Smooth muscle cell (in vitro differentiated cells): ENCODE measurements at regions not wholly inside any gene's neighbourhood (a gene's known extent, or its start where the extent isn't known, plus 50 kb on each side); places are given as distances from the start of the nearest gene placed in this dataset.

Experiments used
- DNase-seq: peaks from one replicate; lab custom pipeline; 2025; ENCODE audit not compliant: unreplicated experiment; lab: John Stamatoyannopoulos, UW
- H2AFZ ChIP-seq: fragments of 200-600 bp; sonication (generic); 2 replicates; pipeline ENCODE4 v1.6.0; 2016; ENCODE audit warnings: antibody characterized with exemption, low read depth, mild to moderate bottlenecking
- H3F3A ChIP-seq: fragments of 200-600 bp; sonication (generic); 2 replicates; pipeline ENCODE4 v1.6.0; 2017; ENCODE audit warnings: antibody characterized with exemption, low read depth
- H3K27ac ChIP-seq: fragments of 200-600 bp; sonication (generic); 2 replicates; pipeline ENCODE4 v1.5.1; 2016; ENCODE audit warnings: low read depth, mild to moderate bottlenecking
- H3K27me3 ChIP-seq: fragments of 200-600 bp; sonication (generic); 2 replicates; pipeline ENCODE4 v1.6.1; 2016; ENCODE audit warnings: low read depth, mild to moderate bottlenecking
- H3K36me3 ChIP-seq: fragments of 200-600 bp; sonication (generic); 2 replicates; pipeline ENCODE4 v1.5.1; 2016; ENCODE audit warnings: low read depth
- H3K4me1 ChIP-seq: fragments of 200-600 bp; sonication (generic); 2 replicates; pipeline ENCODE4 v1.5.1; 2016; ENCODE audit warnings: low read depth
- H3K4me2 ChIP-seq: fragments of 200-600 bp; sonication (generic); 2 replicates; pipeline ENCODE4 v1.6.0; 2016; ENCODE audit warnings: mild to moderate bottlenecking
- H3K4me3 ChIP-seq: fragments of 200-600 bp; sonication (generic); 2 replicates; pipeline ENCODE4 v1.5.1; 2016; ENCODE audit warnings: mild to moderate bottlenecking
- H3K79me2 ChIP-seq: fragments of 200-600 bp; sonication (generic); 2 replicates; pipeline ENCODE4 v1.6.0; 2016; ENCODE audit warnings: low read depth, mild to moderate bottlenecking
- H3K9ac ChIP-seq: fragments of 200-600 bp; sonication (generic); 2 replicates; pipeline ENCODE4 v1.6.0; 2016; ENCODE audit warnings: low read depth
- H3K9me3 ChIP-seq: fragments of 200-600 bp; sonication (generic); replicated peaks from 2 replicates; pipeline ENCODE4 v1.5.1; 2016; ENCODE audit warnings: low read depth
- H4K20me1 ChIP-seq: fragments of 200-600 bp; sonication (generic); 2 replicates; pipeline ENCODE4 v1.6.0; 2016; ENCODE audit warnings: low read depth
- CTCF ChIP-seq: fragments of 200-600 bp; sonication (generic); IDR thresholded peaks from 2 replicates; pipeline ENCODE4 v1.5.1; 2017; ENCODE audit warnings: borderline replicate concordance, mild to moderate bottlenecking, antibody characterized with exemption; ENCODE audit not compliant: insufficient read depth, poor library complexity, severe bottlenecking
- WGBS: methylation state at CpG from one replicate; pipeline ENCODE4 v1.1.7; 2016; ENCODE audit warnings: low lambda C conversion rate; 5-methylcytosine and 5-hydroxymethylcytosine counted together

GRCh38 chr15:93474728-93475127 lies 385.7 kb upstream of the RGMA start:
- H3K9me3 ChIP-seq: no peaks in the 10 kb centered on the region
- WGBS: 90% methylated on average over 9 of the region's 9 CpGs
- no peaks in the 10 kb centered on the region for H3F3A ChIP-seq

GRCh38 chr15:93469994-93470393 lies 381.0 kb upstream of the RGMA start:
- Histone ChIP-seq H3K27me3 (no peaks in the 10 kb centered on the region), H3K9me3 (no peaks in the 10 kb centered on the region), H3K4me1 (peaks cover 12% of the 10 kb centered on the region), H3K79me2 (no peaks in the 10 kb centered on the region), H3F3A (no peaks in the 10 kb centered on the region), H3K4me2 (no peak overlapping the region), H2AFZ (no peak overlapping the region), H3K4me3 (no peak overlapping the region), H4K20me1 (no peaks in the 10 kb centered on the region), H3K36me3 (no peaks in the 10 kb centered on the region), H3K27ac (no peak overlapping the region), H3K9ac (no peak overlapping the region)
- WGBS: 68% methylated on average over 12 of the region's 12 CpGs
- DNase-seq: no peak
- no peak for TF ChIP-seq CTCF

More at GRCh38 chr15:93474728-93475127, 385.7 kb upstream of the RGMA start:
- no peak overlapping the region for H3K4me3 ChIP-seq
- no peak for TF ChIP-seq CTCF
- peaks cover 20% of the 10 kb centered on the region for H3K27me3 ChIP-seq
- H3K27ac ChIP-seq: no peak overlapping the region
- no peaks in the 10 kb centered on the region for H3K79me2 ChIP-seq
- H3K9ac ChIP-seq: no peak overlapping the region
- H3K36me3 ChIP-seq: no peaks in the 10 kb centered on the region
- H3K4me1 ChIP-seq: peaks cover 10% of the 10 kb centered on the region
- H2AFZ ChIP-seq: no peak overlapping the region
- H4K20me1 ChIP-seq: no peaks in the 10 kb centered on the region
- H3K4me2 ChIP-seq: no peak overlapping the region
- DNase-seq: no peak

GRCh38 chr15:93467337-93467736 lies 378.3 kb upstream of the RGMA start:
- Histone ChIP-seq H3K4me3 (no peak overlapping the region), H3K79me2 (no peaks in the 10 kb centered on the region), H3K9me3 (no peaks in the 10 kb centered on the region), H3K4me1 (peaks cover 12% of the 10 kb centered on the region), H3K9ac (no peak overlapping the region), H3K36me3 (no peaks in the 10 kb centered on the region), H3K27me3 (no peaks in the 10 kb centered on the region), H3K4me2 (no peak overlapping the region), H2AFZ (no peak overlapping the region), H3F3A (no peaks in the 10 kb centered on the region), H3K27ac (no peak overlapping the region), H4K20me1 (no peaks in the 10 kb centered on the region)
- TF ChIP-seq CTCF: no peak
- 51% methylated on average over 3 of the region's 3 CpGs for WGBS
- DNase-seq: no peak

- H3K36me3 ChIP-seq: no peaks in the 10 kb centered on the region
- no peaks in the 10 kb centered on the region for H3K9me3 ChIP-seq
- H2AFZ ChIP-seq: no peak overlapping the region
- no peak overlapping the region for H3K27ac ChIP-seq
- no peak overlapping the region for H3K4me2 ChIP-seq
- no peak overlapping the region for H3K9ac ChIP-seq
- no peak for DNase-seq
- 60% methylated on average over 1 of the region's 1 CpG for WGBS
- H3K4me1 ChIP-seq: peaks cover 12% of the 10 kb centered on the region
- TF ChIP-seq CTCF: no peak
- no peaks in the 10 kb centered on the region for H3K79me2 ChIP-seq
- no peaks in the 10 kb centered on the region for H3K27me3 ChIP-seq
- H4K20me1 ChIP-seq: no peaks in the 10 kb centered on the region
- no peaks in the 10 kb centered on the region for H3F3A ChIP-seq
- no peak overlapping the region for H3K4me3 ChIP-seq
Measured at GRCh38 chr15:93466380-93466779, 377.4 kb upstream of the RGMA start.
